HG03196 (cell line): ENCODE measurements at regions not wholly inside any gene's neighbourhood (a gene's known extent, or its start where the extent isn't known, plus 50 kb on each side); places are given as distances from the start of the nearest gene placed in this dataset.

Experiments
- ATAC-seq: cut with Tn5 transposase; IDR thresholded peaks from one replicate; pipeline ENCODE4 v1.9.1; 2021; ENCODE audit not compliant: unreplicated experiment

DNA sequence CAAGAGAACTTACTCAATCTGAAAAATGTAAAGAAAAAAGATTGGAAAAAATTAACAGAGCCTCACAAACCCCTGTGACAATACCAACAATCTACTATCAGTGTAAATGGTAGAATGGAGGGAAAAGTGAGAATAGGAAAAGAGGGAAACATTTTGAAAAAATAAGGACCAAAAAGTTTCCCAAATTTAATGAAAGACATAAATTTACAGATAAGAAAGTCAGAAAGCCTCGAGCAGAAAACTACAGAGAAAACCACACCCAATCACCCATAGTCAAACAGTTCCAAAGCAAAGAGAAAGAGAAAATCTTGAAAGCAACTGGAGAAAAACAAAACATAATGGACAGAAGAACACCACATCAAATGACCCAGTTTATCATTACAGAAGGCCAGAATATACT lies 142.7 kb upstream of the DIO3 start:
- ATAC-seq = no peak

DNA sequence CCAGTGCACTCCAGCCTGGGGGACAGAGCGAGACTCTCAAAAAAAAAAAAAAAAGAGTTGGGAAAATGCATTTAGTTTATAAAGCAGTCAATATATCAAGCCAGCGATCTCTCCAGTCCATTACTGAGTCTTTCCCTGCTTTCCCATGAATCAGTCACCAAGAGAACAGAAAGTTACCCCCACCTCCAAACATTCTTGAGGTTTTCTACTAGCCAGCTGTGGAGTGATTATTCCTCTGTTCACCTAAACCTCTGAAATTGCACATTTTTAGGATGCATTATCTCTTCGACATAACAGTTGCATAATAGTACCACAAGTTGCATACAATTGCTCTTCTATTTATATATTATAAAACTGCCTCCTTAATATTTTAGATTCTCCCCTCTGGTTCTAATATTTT lies 134.8 kb upstream of the DIO3 start:
- ATAC-seq = no peak

GRCh38 chr14:101428409-101428808 lies 132.9 kb upstream of the DIO3 start:
- no peak for ATAC-seq

GRCh38 chr14:101435546-101435945 lies 125.7 kb upstream of the DIO3 start:
- no peak for ATAC-seq

DNA sequence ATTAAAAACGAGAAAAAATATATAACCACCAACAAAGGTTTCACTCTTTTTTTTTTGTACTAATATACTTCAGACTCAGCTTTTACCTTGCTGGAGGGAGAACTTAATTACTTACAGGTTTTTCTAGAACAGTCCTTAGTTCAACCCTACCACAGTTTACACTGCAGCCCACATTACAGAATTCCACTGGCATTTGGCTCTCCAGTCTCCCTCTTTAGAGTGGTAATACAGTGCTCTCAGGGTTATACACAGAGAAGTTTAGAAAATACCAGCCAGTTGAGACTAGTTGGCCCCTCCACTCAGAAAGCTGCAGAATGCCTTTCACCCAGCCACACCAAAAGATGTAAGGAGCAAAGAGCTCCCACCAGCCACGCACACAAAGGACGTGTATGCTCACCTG lies 122.3 kb upstream of the DIO3 start:
- no peak for ATAC-seq

- ATAC-seq = no peak
These were observed 120.8 kb upstream of the DIO3 start for GRCh38 chr14:101440496-101440895.

GRCh38 chr14:101441710-101442109 lies 119.6 kb upstream of the DIO3 start:
- ATAC-seq = no peak

DNA sequence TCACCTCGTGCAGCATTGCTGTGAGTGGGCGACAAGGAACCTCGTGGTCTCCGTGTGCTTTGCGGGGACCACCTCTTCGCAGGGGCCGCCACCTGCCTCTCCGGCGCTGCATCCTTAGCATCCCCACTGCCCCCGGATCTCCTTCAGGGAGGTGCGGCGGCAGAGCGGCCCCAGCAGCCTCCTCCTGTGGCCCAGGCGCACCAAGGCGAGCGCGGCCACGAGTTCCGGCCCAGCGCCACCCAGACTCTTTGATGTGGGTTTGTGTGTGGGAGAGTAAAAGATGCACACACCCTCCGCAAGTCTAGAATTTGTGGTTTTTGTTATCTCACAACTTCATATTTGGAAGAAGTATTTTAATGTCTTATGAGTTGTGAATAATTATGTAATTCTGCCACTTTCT lies 118.8 kb upstream of the DIO3 start:
- ATAC-seq = no peak

DNA sequence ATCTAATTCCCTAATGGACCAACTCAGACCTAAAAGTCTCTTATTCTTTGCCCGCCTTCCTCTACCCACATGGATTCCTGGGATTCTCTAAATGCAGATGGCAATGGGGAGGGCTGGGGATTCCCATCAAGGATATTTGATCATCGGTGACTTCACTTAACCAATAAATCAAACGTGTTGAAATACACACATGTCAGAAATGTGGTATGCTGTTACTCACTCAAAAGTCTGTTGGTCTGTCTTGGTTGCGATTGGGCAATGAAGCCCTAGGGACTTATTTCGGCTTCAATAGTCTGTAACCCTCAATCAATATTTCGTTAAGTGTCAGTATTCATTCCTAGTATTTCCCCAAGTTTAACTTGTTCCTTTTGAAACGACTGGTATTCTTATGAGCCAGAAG lies 117.2 kb upstream of the DIO3 start:
- ATAC-seq = no peak

DNA sequence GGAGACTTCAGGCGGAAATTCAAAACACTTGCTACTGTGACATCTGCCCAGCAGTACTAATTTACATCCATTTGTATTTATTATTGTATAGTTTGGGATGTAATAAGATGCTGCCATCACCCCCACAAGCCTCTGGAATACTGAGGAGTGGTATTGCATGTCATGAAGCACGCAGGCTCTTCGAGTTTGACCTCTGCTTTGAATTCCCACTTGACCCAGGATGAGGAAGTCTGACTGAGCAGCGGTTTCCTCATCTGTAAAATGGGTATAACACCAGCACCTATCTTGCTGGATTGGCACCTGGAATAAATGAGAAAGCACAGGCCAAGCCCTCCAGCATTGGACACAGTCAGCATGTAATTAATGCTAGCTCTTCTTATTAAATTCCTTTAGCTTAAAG lies 116.0 kb upstream of the DIO3 start:
- no peak for ATAC-seq

DNA sequence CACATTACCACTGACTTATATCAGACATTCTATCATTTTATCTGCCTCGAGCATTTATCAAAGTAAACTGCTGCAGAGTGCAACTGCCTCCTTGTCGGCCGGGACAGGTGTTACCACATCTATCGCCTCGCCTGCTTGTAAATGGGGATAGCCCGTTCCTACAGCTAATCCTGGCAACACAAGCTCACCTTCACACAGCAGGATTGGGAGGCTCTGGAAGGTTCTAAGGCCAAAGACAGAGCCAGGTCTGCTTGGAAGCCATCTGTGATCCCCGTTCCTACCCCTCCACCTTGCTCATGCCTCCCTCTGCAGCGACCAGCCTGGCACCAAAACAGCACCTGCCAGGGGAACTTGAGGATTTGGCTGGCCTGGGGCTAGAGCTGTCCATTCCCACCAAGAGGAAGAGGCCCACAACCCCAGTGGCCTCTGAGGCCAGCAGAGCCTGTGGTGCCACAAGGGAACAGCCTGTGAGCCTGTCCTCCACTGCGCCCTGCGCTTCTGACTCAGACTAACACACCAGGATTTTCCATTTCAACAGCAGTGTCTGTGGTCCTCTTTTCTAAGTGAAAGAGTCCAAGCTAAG lies 114.8 kb upstream of the DIO3 start:
- ATAC-seq = no peak

GRCh38 chr14:101449114-101449513 lies 112.2 kb upstream of the DIO3 start:
- ATAC-seq = no peak

GRCh38 chr14:101451166-101451565 lies 110.1 kb upstream of the DIO3 start:
- ATAC-seq = no peak

DNA sequence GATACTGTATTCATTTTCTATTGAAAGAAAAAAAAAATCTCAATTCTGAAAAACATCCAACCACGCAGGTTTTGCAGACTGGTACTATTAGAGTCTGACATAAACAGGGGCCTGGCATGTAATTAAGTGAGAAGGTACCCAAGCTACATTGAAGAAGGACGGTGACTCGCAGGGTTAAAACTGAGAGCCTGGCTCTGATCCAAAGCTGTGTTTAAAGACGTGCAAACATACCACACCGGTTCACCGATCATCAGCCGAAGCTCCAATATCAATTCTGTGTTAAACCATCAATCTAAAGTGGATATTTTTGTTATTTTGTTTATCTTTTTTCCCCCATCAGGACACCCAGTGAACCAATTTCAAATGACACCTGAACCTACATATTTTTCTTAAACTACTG lies 108.1 kb upstream of the DIO3 start:
- ATAC-seq = no peak

GRCh38 chr14:101454229-101454628 lies 107.1 kb upstream of the DIO3 start:
- no peak for ATAC-seq

DNA sequence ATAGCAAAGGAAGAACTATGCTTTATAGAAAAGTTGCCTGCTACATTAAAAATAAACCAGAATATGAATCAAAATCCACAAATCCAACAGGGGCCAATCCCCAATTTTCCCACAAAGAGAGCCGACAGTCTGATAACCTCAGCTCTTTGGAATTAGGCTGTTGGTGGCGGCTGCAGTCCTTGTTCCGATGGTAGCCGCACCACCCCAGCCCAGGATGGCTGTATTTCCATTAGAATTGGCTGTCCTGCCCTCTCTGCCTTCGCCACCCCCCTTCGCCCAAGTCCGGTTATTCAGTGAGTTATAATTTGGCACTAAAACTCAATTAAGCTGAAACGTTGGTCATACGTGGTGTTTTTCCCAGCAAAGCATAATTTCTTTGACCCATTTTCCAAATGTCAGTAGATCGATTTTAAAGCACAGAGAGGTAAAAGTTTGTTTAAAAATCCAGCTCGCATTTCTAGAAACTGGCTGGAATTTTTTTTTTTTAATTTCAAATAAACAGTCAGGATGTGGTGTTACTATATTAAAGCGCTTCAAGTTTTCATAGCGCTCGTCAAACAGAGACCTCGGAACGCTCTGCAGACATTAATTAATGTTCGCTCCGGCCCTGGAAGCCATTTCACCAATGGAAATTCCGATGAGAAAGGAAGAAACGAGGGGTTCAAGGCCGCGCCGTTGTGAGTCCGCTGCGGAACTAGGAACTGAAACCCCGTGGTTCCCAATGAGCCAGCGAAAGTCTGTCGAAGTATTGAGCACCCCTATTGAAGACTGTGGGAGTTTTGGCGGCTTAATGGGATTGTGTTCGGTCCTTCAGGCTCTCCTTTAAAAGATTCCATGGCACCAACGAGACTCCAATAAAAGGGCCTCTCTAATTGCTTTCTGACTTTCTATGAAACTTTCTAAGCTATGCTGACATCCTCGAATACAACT lies 104.8 kb upstream of the DIO3 start:
- no peak for ATAC-seq

GRCh38 chr14:101457301-101457935 lies 103.9 kb upstream of the DIO3 start:
- ATAC-seq = no peak

DNA sequence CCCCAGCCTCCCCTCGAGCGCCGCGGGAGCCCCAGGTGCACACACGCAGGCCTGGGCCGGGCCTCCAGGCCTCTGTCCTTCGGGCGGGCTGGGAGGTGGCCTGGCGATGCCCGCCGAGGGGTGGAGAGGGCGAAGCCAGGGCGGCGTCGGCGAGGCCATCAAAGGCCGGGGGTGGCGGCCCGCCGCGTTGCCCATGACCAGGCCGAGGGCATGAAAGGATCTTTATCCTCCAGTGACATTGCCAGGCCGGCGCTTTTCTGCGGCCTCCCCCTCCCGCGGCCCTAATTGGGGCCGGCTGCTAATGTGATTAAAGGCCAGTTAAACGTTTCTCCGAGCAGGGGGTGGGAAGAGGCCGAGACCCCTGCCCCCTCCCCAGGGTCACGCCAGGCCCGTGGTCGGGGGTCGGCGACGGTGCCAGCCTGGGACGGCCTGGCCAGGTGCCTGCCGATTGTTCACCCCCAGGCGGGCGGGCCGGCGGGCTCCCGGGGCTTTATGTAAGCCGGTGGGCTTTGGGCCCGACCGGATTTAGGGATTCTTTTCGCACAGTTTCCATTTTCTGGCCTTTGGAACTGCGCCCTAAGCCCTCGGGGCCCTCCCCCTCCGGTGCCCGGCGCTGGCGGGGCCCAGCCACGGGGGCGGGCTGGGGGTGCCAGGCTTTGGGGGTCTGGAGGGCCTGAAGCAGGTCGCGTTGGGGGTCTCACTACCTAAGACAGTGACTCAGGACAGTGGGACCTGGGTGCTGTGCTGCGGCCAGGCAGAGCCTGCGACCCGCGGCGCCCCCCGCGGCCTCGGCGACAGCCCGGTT lies 103.2 kb upstream of the DIO3 start:
- ATAC-seq = no peak

- ATAC-seq = no peak
These were observed 102.3 kb upstream of the DIO3 start for GRCh38 chr14:101458741-101459550.

DNA sequence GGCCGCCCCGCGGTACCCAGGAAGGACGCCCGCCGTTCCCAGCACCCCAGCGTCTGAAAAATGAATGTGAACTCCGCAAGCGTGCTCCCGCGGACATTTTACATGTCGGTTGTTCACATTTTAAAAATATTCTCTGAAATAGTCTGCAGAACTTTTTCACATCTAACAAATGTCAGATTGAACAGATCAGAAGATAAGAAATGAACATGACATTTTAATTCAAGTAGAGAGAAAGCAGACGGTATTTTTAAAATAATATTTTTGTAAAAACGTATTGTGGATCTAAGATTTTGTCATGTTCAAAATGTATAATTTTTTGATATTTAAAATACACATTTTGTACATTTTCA lies 101.8 kb upstream of the DIO3 start:
- no peak for ATAC-seq

- no peak for ATAC-seq
These were observed 100.8 kb upstream of the DIO3 start for GRCh38 chr14:101460521-101460920.
